GM13977 (cell line): ENCODE measurements at regions not wholly inside any gene's neighbourhood (a gene's known extent, or its start where the extent isn't known, plus 50 kb on each side); places are given as distances from the start of the nearest gene placed in this dataset.

Experiments
- DNase-seq: peaks from one replicate; pipeline ENCODE4 v3.0.0; 2012; ENCODE audit warnings: low spot score
- CTCF ChIP-seq: IDR thresholded peaks from 2 replicates; pipeline ENCODE4 v1.5.1; 2012; ENCODE audit warnings: mild to moderate bottlenecking, control low read depth; ENCODE audit not compliant: insufficient read depth; ENCODE audit errors: extremely low read depth, missing control alignments
- in situ Hi-C: fragments of 300-500 bp; cut with MboI; formaldehyde crosslinking; loops from one replicate; pipeline ENCODE4 v1.12.0; 2022; ENCODE audit warnings: low sequenced_read_pairs, low pct_unique_long_range_greater_than_20kb, mixed read lengths, inconsistent platforms; ENCODE audit not compliant: unreplicated experiment

GRCh38 chr13:34617473-34618083 is 324.5 kb upstream of the NBEA start:
- no peak for DNase-seq
- in situ Hi-C loops, result no loop called here
- TF ChIP-seq CTCF, result no peak

GRCh38 chr13:34618654-34619053 is 323.4 kb upstream of the NBEA start:
- TF ChIP-seq CTCF, result no peak
- in situ Hi-C loops, result no loop called here

GRCh38 chr13:34619326-34619725 is 322.7 kb upstream of the NBEA start:
- no peak for TF ChIP-seq CTCF
- DNase-seq, result no peak
- in situ Hi-C loops, result no loop called here

More at GRCh38 chr13:34618654-34619053, 323.4 kb upstream of the NBEA start:
- DNase-seq, result no peak

GRCh38 chr13:34620074-34620850 is 321.8 kb upstream of the NBEA start:
- no peak for DNase-seq
- TF ChIP-seq CTCF, result no peak
- in situ Hi-C loops, result no loop called here

- no peak for TF ChIP-seq CTCF
- in situ Hi-C loops, result no loop called here
- no peak for DNase-seq
Measured at GRCh38 chr13:34620862-34621261, 321.2 kb upstream of the NBEA start.

- DNase-seq, result no peak
- in situ Hi-C loops, result no loop called here
- no peak for TF ChIP-seq CTCF
Measured at GRCh38 chr13:34623331-34623730, 318.7 kb upstream of the NBEA start.
